Endothelial cell of umbilical vein (primary cell): ENCODE measurements at regions not wholly inside any gene's neighbourhood (a gene's known extent, or its start where the extent isn't known, plus 50 kb on each side); places are given as distances from the start of the nearest gene placed in this dataset.

Source experiments
- BruUV-seq: library from RNA; stranded (reverse); fragments of 400-500 nt; replicated peaks from 2 replicates; lab custom pipeline; 2021; lab: Mats Ljungman, UMichigan
- CTCF ChIA-PET: fragments of 300-600, 350-600 bp; sonication (Branson Sonifier 250); formaldehyde crosslinking; loops from one replicate; lab custom pipeline; 2021; ENCODE audit warnings: antibody characterized with exemption, inconsistent platforms; lab: Charles Lee
- POLR2A ChIA-PET: fragments of 300-600, 350-600 bp; sonication (Branson Sonifier 250); formaldehyde crosslinking; loops from one replicate; lab custom pipeline; 2021; ENCODE audit warnings: antibody characterized with exemption, inconsistent platforms; lab: Charles Lee
- DNase-seq: peaks from one replicate; pipeline ENCODE4 v3.0.0-alpha.2; 2011; ENCODE audit warnings: low read depth, low spot score
- FAIRE-seq: peaks from 2 replicates; lab custom pipeline; 2011; peaks lifted over from hg19 to GRCh38; lab: Jason Lieb, UNC
- H2AFZ ChIP-seq: 2 replicates; pipeline ENCODE4 v1.6.0; 2012; ENCODE audit warnings: low read depth, low read length, control low read depth, inconsistent platforms
- H3K27ac ChIP-seq: 2 replicates; pipeline ENCODE4 v1.5.1; 2011; ENCODE audit warnings: low read depth, mild to moderate bottlenecking, control low read depth, low read length, moderate library complexity; ENCODE audit not compliant: insufficient read depth
- H3K27me3 ChIP-seq, 2 experiments: 2 replicates each; pipeline versions ENCODE4 v1.6.0 to v1.6.1; 2011; ENCODE audit warnings: low read length in 2 of 2, mixed read lengths in 1 of 2; ENCODE audit not compliant: control insufficient read depth in 2 of 2, insufficient read depth in 2 of 2
- H3K36me3 ChIP-seq, 2 experiments: 2 replicates in 1 of 2; 3 replicates in 1 of 2; pipeline ENCODE4 v1.5.1; 2011; ENCODE audit warnings: low read length in 2 of 2, mild to moderate bottlenecking in 1 of 2, moderate library complexity in 1 of 2; ENCODE audit not compliant: control insufficient read depth in 2 of 2, insufficient read depth in 2 of 2; ENCODE audit errors: extremely low read depth in 1 of 2
- H3K4me1 ChIP-seq: 3 replicates; pipeline ENCODE4 v1.5.1; 2011; ENCODE audit warnings: mild to moderate bottlenecking, low read length; ENCODE audit not compliant: control insufficient read depth, insufficient read depth; ENCODE audit errors: extremely low read depth
- H3K4me2 ChIP-seq: 2 replicates; pipeline ENCODE4 v1.6.1; 2011; ENCODE audit warnings: low read length, control low read depth, mixed read lengths; ENCODE audit not compliant: insufficient read depth
- H3K4me3 ChIP-seq, 3 experiments: fragments of 200-600 bp in 1 of 3; sonication (generic), shearing (Covaris generic) in 1 of 3; replicated peaks in 1 of 3; 2 replicates each; pipeline ENCODE4 v1.5.1; 2011 to 2016; ENCODE audit warnings: control low read depth in 3 of 3, low read length in 3 of 3, mild to moderate bottlenecking in 2 of 3, inconsistent platforms in 1 of 3, low read depth in 1 of 3, moderate library complexity in 1 of 3; ENCODE audit not compliant: insufficient read depth in 1 of 3
- H3K79me2 ChIP-seq: 2 replicates; pipeline ENCODE4 v1.6.0; 2012; ENCODE audit warnings: low read length, inconsistent platforms; ENCODE audit not compliant: control insufficient read depth, insufficient read depth
- H3K9ac ChIP-seq: replicated peaks from 2 replicates; pipeline ENCODE3; 2011; ENCODE audit warnings: low read length, control low read depth; ENCODE audit not compliant: insufficient read depth; ENCODE audit errors: extremely low read depth
- H3K9me1 ChIP-seq: replicated peaks from 3 replicates; pipeline ENCODE4 v1.6.0; 2011; ENCODE audit warnings: mild to moderate bottlenecking, low read length; ENCODE audit not compliant: control insufficient read depth, insufficient read depth; ENCODE audit errors: extremely low read depth
- H3K9me3 ChIP-seq: replicated peaks from 2 replicates; pipeline ENCODE4 v1.5.1; 2012; ENCODE audit warnings: low read length, inconsistent platforms; ENCODE audit not compliant: control insufficient read depth, insufficient read depth
- H4K20me1 ChIP-seq: replicated peaks from 2 replicates; pipeline ENCODE3; 2011; ENCODE audit warnings: mild to moderate bottlenecking, low read length; ENCODE audit not compliant: control insufficient read depth, insufficient read depth; ENCODE audit errors: extremely low read depth
- EZH2 ChIP-seq: IDR thresholded peaks from 2 replicates; pipeline ENCODE4 v1.6.1; 2012; ENCODE audit warnings: borderline replicate concordance, low read depth, mild to moderate bottlenecking, moderate library complexity, low read length, inconsistent platforms; ENCODE audit not compliant: severe bottlenecking
- FOS ChIP-seq: IDR thresholded peaks from 2 replicates; pipeline ENCODE4 v1.6.1; 2011; ENCODE audit warnings: mild to moderate bottlenecking, low read length, moderate library complexity, borderline replicate concordance; ENCODE audit not compliant: insufficient read depth
- GATA2 ChIP-seq: IDR thresholded peaks from 2 replicates; pipeline ENCODE4 v1.7.0; 2011; ENCODE audit warnings: low read depth, mild to moderate bottlenecking, moderate library complexity, mixed read lengths, low read length; ENCODE audit not compliant: insufficient read length, insufficient read depth
- JUN ChIP-seq: IDR thresholded peaks from 2 replicates; pipeline ENCODE4 v1.6.1; 2011; ENCODE audit warnings: borderline replicate concordance, low read depth; ENCODE audit not compliant: insufficient read length, insufficient read depth
- MYC ChIP-seq: IDR thresholded peaks from one replicate; pipeline ENCODE4 v1.6.1; 2011; ENCODE audit warnings: mild to moderate bottlenecking, low read depth, low read length
- POLR2A ChIP-seq: IDR thresholded peaks from 2 replicates; pipeline ENCODE4 v1.6.1; 2012; ENCODE audit warnings: low read depth, mild to moderate bottlenecking, control low read depth, low read length
- POLR2AphosphoS5 ChIP-seq: IDR thresholded peaks from 2 replicates; pipeline ENCODE4 v1.6.1; 2012; ENCODE audit warnings: low read depth, mild to moderate bottlenecking, control low read depth, low read length, moderate library complexity; ENCODE audit not compliant: insufficient read depth
- dilution Hi-C: fragments of 300-500 bp; cut with MboI; formaldehyde crosslinking; loops from one replicate; pipeline ENCODE4 v1.15.0; 2019; ENCODE audit warnings: low sequenced_read_pairs; ENCODE audit not compliant: extremely low pct_ligation_motif_present
- intact Hi-C: fragments of 100-400 bp; cut with micrococcal nuclease; formaldehyde crosslinking; loops from one replicate; pipeline ENCODE4 v1.10.0; 2022
- TF ChIP-seq, protein P1 (sequence below): IDR thresholded peaks from 2 replicates; pipeline ENCODE4 v1.6.1; 2011; ENCODE audit not compliant: insufficient read depth, insufficient read length
- TF ChIP-seq, protein P2 (sequence below), 2 donors: IDR thresholded peaks; 1 replicate in 1 of 2; 2 replicates in 1 of 2; pipeline ENCODE4 v1.5.1; 2011; ENCODE audit warnings: low read length in 2 of 2, mild to moderate bottlenecking in 2 of 2, moderate library complexity in 2 of 2, control low read depth in 1 of 2, inconsistent platforms in 1 of 2, low read depth in 1 of 2; ENCODE audit not compliant: insufficient read depth in 1 of 2; ENCODE audit errors: extremely low read depth in 1 of 2

DNA sequence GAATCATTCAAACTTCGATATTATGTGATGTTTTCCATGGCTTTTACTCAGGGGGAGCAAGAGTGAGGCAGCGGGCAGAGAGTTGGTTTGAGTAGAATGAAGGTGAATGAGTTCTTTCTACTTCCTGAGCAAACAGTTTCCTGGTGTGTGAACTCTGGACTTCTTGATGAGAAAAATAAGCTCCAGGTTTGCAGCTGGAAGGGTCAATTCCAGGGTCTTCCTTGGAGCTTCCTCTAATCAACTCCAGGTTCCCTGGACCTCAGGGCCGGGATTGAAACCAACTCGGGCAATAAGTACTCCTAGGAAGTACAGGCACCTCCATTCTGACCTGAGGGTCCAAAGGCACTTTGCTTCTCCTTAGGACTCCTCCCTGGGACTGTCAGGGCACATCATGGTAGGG lies 243.6 kb upstream of the ONECUT1 start:
- Histone ChIP-seq H3K9me3 (peaks cover 5% of the 10 kb centered on the region), H3K4me3 (no peak overlapping the region), H3K9ac (no peak overlapping the region), H3K4me2 (no peak overlapping the region), H3K9me1 (no peaks in the 10 kb centered on the region), H3K79me2 (no peaks in the 10 kb centered on the region), H2AFZ (no peak overlapping the region), H4K20me1 (no peaks in the 10 kb centered on the region), H3K4me1 (no peaks in the 10 kb centered on the region), H3K27me3 (no peaks in the 10 kb centered on the region), H3K36me3 (no peaks in the 10 kb centered on the region), H3K27ac (no peak overlapping the region)
- intact Hi-C loops (no loop called here), dilution Hi-C loops (no loop called here)
- TF ChIP-seq POLR2AphosphoS5 (no peak), POLR2A (no peak), FOS (no peak), JUN (no peak), MYC (no peak), EZH2 (no peak), GATA2 (no peak)
- TF ChIP-seq, protein P1, sequence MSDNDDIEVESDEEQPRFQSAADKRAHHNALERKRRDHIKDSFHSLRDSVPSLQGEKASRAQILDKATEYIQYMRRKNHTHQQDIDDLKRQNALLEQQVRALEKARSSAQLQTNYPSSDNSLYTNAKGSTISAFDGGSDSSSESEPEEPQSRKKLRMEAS, result no peak
- TF ChIP-seq, protein P2, sequence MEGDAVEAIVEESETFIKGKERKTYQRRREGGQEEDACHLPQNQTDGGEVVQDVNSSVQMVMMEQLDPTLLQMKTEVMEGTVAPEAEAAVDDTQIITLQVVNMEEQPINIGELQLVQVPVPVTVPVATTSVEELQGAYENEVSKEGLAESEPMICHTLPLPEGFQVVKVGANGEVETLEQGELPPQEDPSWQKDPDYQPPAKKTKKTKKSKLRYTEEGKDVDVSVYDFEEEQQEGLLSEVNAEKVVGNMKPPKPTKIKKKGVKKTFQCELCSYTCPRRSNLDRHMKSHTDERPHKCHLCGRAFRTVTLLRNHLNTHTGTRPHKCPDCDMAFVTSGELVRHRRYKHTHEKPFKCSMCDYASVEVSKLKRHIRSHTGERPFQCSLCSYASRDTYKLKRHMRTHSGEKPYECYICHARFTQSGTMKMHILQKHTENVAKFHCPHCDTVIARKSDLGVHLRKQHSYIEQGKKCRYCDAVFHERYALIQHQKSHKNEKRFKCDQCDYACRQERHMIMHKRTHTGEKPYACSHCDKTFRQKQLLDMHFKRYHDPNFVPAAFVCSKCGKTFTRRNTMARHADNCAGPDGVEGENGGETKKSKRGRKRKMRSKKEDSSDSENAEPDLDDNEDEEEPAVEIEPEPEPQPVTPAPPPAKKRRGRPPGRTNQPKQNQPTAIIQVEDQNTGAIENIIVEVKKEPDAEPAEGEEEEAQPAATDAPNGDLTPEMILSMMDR (IDR thresholded peaks at IDR 0.05; ENCODE audit: extremely low read depth in 1 of 2, insufficient read depth in 1 of 2, low read depth in 1 of 2, low read length in 2 of 2), result no peak
- DNase-seq (no peak), FAIRE-seq (no peak)
- ChIA-PET CTCF (no interaction called here), POLR2A (no interaction called here)
- no TSS peak for BruUV-seq
